Body of pancreas (tissue), 4 donors: ENCODE measurements at regions not wholly inside any gene's neighbourhood (a gene's known extent, or its start where the extent isn't known, plus 50 kb on each side); places are given as distances from the start of the nearest gene placed in this dataset.

Experiments used
- ATAC-seq: fragments of 150-250 bp; one replicate; pipeline ENCODE4 v1.9.1; 2016
- DNase-seq, 4 donors: peaks; one replicate each; pipeline ENCODE4 v3.0.0-alpha.2; 2019
- H3K27ac ChIP-seq, 4 donors: fragments of 200-600 bp; sonication (generic); 1 replicate in 3 of 4; 2 replicates in 1 of 4; pipeline versions ENCODE4 v1.5.1 to v1.6.1; 2016 to 2019; ENCODE audit warnings: mild to moderate bottlenecking in 1 of 4, mixed read lengths in 1 of 4, moderate library complexity in 1 of 4
- H3K27me3 ChIP-seq, 2 donors: fragments of 200-600 bp; sonication (generic); one replicate each; pipeline ENCODE4 v1.6.0; 2016; ENCODE audit warnings: mild to moderate bottlenecking in 1 of 2
- H3K36me3 ChIP-seq, 2 donors: fragments of 200-600 bp; sonication (generic); replicated peaks in 1 of 2; 2 replicates each; pipeline ENCODE4 v1.5.1; 2016; ENCODE audit warnings: low read depth in 2 of 2; ENCODE audit not compliant: insufficient read depth in 1 of 2
- H3K4me1 ChIP-seq: fragments of 200-600 bp; sonication (generic); one replicate; pipeline ENCODE4 v1.6.0; 2016
- H3K4me3 ChIP-seq, 2 donors: fragments of 200-600 bp; sonication (generic); 1 replicate in 1 of 2; 2 replicates in 1 of 2; pipeline ENCODE4 v1.5.1; 2016 to 2019
- H3K9me3 ChIP-seq, 3 donors: fragments of 200-600 bp; sonication (generic); 1 replicate in 2 of 3; 2 replicates in 1 of 3; pipeline ENCODE4 v1.5.1; 2016
- CTCF ChIP-seq, 7 experiments: fragments of 450-650 bp in 4 of 7; fragments of 200-600 bp in 3 of 7; sonication (generic) in 3 of 7; IDR thresholded peaks; one replicate each; pipeline ENCODE4 v1.5.1; 2016 to 2019; ENCODE audit warnings: antibody characterized with exemption in 7 of 7
- POLR2A ChIP-seq, 3 donors: fragments of 450-650 bp; IDR thresholded peaks; one replicate each; pipeline ENCODE4 v1.6.1; 2016; ENCODE audit warnings: antibody characterized with exemption in 3 of 3, mild to moderate bottlenecking in 2 of 3
- WGBS, 2 donors: methylation state at CpG; one replicate each; pipeline ENCODE4 v1.1.5; 2017; 5-methylcytosine and 5-hydroxymethylcytosine counted together
- intact Hi-C: fragments of 100-400 bp; cut with DNase I; formaldehyde crosslinking; loops from one replicate; pipeline ENCODE4 v1.15.1; 2023

DNA sequence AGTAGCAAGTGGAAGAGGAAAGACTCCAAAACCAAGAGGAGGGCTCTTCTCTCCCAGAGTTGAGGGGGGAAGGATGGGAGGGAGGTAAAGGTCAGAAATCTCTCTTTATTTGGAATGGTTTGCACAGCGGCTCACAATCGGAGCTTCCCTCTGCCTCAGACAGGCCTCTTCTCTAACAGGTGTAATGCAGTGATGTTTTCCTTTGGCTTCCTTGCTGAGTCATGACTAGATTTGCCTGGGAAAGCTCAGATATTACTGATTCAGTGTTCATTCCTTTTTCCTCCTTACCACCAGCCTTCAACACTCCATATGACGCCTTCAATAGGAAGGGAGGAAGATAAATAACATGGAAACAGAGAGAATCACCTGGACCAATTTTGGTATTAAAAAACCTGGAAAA, 136.6 kb downstream of the RNF152 start:
- 51 to 57% methylated on average over 3 of the region's 3 CpGs for WGBS, 2 donors
- H3K4me3 ChIP-seq: no peak overlapping the region
- no peak overlapping the region for H3K27ac ChIP-seq
- no peaks in the 10 kb centered on the region for H3K27me3 ChIP-seq
- no peaks in the 10 kb centered on the region for H3K36me3 ChIP-seq
- ATAC-seq (no peak), DNase-seq (no peak)
- intact Hi-C loops: no loop called here
- no peaks in the 10 kb centered on the region for H3K9me3 ChIP-seq
- peaks cover 4% of the 10 kb centered on the region for H3K4me1 ChIP-seq
- no peak for TF ChIP-seq POLR2A (IDR thresholded peaks at IDR 0.05)
- no peak for TF ChIP-seq CTCF (IDR thresholded peaks at IDR 0.05)

GRCh38 chr18:61755555-61755954, 137.3 kb downstream of the RNF152 start:
- WGBS, 2 donors: 87 to 88% methylated on average over 6 to 7 of the region's 7 CpGs
- intact Hi-C loops: no loop called here
- no peak for TF ChIP-seq POLR2A (IDR thresholded peaks at IDR 0.05)
- TF ChIP-seq CTCF (IDR thresholded peaks at IDR 0.05): no peak
- no peak for ATAC-seq
- H3K4me1 ChIP-seq: peaks cover 5% of the 10 kb centered on the region
- no peaks in the 10 kb centered on the region for H3K9me3 ChIP-seq
- H3K4me3 ChIP-seq: no peak overlapping the region
- H3K27me3 ChIP-seq: no peaks in the 10 kb centered on the region
- no peak for DNase-seq
- H3K27ac ChIP-seq: no peak overlapping the region
- H3K36me3 ChIP-seq: no peaks in the 10 kb centered on the region

- H3K27ac ChIP-seq: no peak overlapping the region
- TF ChIP-seq CTCF (IDR thresholded peaks at IDR 0.05): no peak
- no peak for TF ChIP-seq POLR2A (IDR thresholded peaks at IDR 0.05)
- H3K36me3 ChIP-seq: no peaks in the 10 kb centered on the region
- intact Hi-C loops: no loop called here
- H3K4me1 ChIP-seq: peaks cover 5% of the 10 kb centered on the region
- no peaks in the 10 kb centered on the region for H3K9me3 ChIP-seq
- H3K27me3 ChIP-seq: no peaks in the 10 kb centered on the region
- DNase-seq (no peak), ATAC-seq (no peak)
- WGBS, 2 donors: 76 to 82% methylated on average over 5 of the region's 5 CpGs
- H3K4me3 ChIP-seq: no peak overlapping the region
Measured at GRCh38 chr18:61754039-61754583, 138.7 kb downstream of the RNF152 start.

DNA sequence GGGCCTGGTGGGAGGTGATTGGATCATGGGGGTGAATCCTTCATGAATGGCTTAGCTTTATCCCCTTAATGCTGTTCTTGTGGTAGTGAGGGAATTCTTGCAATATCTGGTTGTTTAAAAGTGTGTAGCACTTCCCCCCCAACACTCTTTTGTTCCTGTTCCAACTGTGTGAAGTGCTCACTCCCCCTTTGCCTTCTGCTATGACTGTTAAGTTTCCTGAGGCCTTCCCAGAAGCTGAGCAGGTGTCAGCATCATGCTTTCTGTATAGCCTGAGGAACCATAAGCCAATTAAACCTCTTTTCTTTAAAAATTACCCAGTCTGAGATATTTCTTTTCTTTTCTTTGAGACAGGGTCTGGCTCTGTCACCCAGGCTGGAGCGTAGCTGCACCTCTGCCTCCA, 139.4 kb downstream of the RNF152 start:
- Histone ChIP-seq H3K4me3 (no peak overlapping the region), H3K9me3 (no peaks in the 10 kb centered on the region), H3K27me3 (no peaks in the 10 kb centered on the region), H3K4me1 (peaks cover 5% of the 10 kb centered on the region), H3K36me3 (no peaks in the 10 kb centered on the region), H3K27ac (no peak overlapping the region)
- ATAC-seq: no peak
- WGBS, 2 donors: 100% methylated on average over 1 of the region's 1 CpG
- DNase-seq: no peak
- intact Hi-C loops: no loop called here
- TF ChIP-seq CTCF (IDR thresholded peaks at IDR 0.05) (no peak), POLR2A (IDR thresholded peaks at IDR 0.05) (no peak)

- intact Hi-C loops: no loop called here
- no peak for TF ChIP-seq POLR2A (IDR thresholded peaks at IDR 0.05)
- TF ChIP-seq CTCF (IDR thresholded peaks at IDR 0.05): no peak
- H3K4me3 ChIP-seq: no peak overlapping the region
- H3K4me1 ChIP-seq: peaks cover 5% of the 10 kb centered on the region
- H3K9me3 ChIP-seq: no peaks in the 10 kb centered on the region
- H3K27me3 ChIP-seq: no peaks in the 10 kb centered on the region
- no peak overlapping the region for H3K27ac ChIP-seq
- H3K36me3 ChIP-seq: no peaks in the 10 kb centered on the region
- ATAC-seq (no peak), DNase-seq (no peak)
- 73 to 81% methylated on average over 4 to 5 of the region's 5 CpGs for WGBS, 2 donors
Measured at GRCh38 chr18:61752973-61753372, 139.8 kb downstream of the RNF152 start.
